IMR-90 (cell line): ENCODE measurements at regions not wholly inside any gene's neighbourhood (a gene's known extent, or its start where the extent isn't known, plus 50 kb on each side); places are given as distances from the start of the nearest gene placed in this dataset.

Experiments used
- ATAC-seq: fragments of 200-7000 bp; cut with Tn5 transposase; 2 replicates; pipeline ENCODE4 v1.9.1; 2020; ENCODE audit warnings: low read depth, mild to moderate bottlenecking, moderate library complexity
- BruUV-seq: library from RNA; stranded (reverse); fragments of 400-500 nt; replicated peaks from 2 replicates; lab custom pipeline; 2021; lab: Mats Ljungman, UMichigan
- CTCF ChIA-PET: fragments of 300-600 bp; formaldehyde crosslinking; extraction: SDS; loops from one replicate; lab custom pipeline; 2021; ENCODE audit warnings: antibody characterized with exemption; lab: Yijun Ruan, JAX
- POLR2A ChIA-PET: fragments of 300-600 bp; sonication (Branson Sonifier 250); formaldehyde crosslinking; loops from one replicate; lab custom pipeline; 2022; ENCODE audit warnings: antibody characterized with exemption; ENCODE audit not compliant: unreplicated experiment; lab: Charles Lee
- DNase-seq: peaks from one replicate; pipeline ENCODE4 v3.0.0; 2013
- H2AFZ ChIP-seq: replicated peaks from 2 replicates; pipeline ENCODE3; 2013; ENCODE audit warnings: low read length, mild to moderate bottlenecking; ENCODE audit not compliant: poor library complexity
- H2AK5ac ChIP-seq: 2 replicates; pipeline ENCODE4 v1.6.1; 2013; ENCODE audit warnings: low read depth, low read length, inconsistent platforms
- H2AK9ac ChIP-seq: replicated peaks from 2 replicates; pipeline ENCODE3; 2013; ENCODE audit warnings: mild to moderate bottlenecking, low read depth, low read length, moderate library complexity; ENCODE audit not compliant: poor library complexity
- H2BK120ac ChIP-seq: 2 replicates; pipeline ENCODE4 v1.6.1; 2013; ENCODE audit warnings: low read depth, low read length, inconsistent platforms
- H2BK15ac ChIP-seq: 3 replicates; pipeline ENCODE4 v1.6.1; 2013; ENCODE audit warnings: low read depth, low read length, inconsistent platforms
- H2BK20ac ChIP-seq: 2 replicates; pipeline ENCODE4 v1.6.1; 2013; ENCODE audit warnings: low read depth, mild to moderate bottlenecking, inconsistent platforms, low read length, moderate library complexity
- H2BK5ac ChIP-seq: 2 replicates; pipeline ENCODE4 v1.6.1; 2013; ENCODE audit warnings: mild to moderate bottlenecking, low read depth, low read length, inconsistent platforms; ENCODE audit not compliant: poor library complexity, severe bottlenecking
- H3K14ac ChIP-seq: replicated peaks from 2 replicates; pipeline ENCODE4 v1.6.1; 2013; ENCODE audit warnings: low read depth, low read length, inconsistent platforms
- H3K18ac ChIP-seq: 2 replicates; pipeline ENCODE4 v1.6.1; 2013; ENCODE audit warnings: low read depth, low read length, control low read depth
- H3K23ac ChIP-seq: 2 replicates; pipeline ENCODE4 v1.6.1; 2013; ENCODE audit warnings: low read depth, low read length, inconsistent platforms
- H3K27ac ChIP-seq: 2 replicates; pipeline ENCODE4 v1.5.1; 2013; ENCODE audit warnings: mild to moderate bottlenecking, control low read depth, low read length; ENCODE audit not compliant: insufficient read depth
- H3K27me3 ChIP-seq: 2 replicates; pipeline ENCODE4 v1.6.1; 2013; ENCODE audit warnings: low read length; ENCODE audit not compliant: control insufficient read depth, insufficient read depth
- H3K36me3 ChIP-seq: 2 replicates; pipeline ENCODE4 v1.6.1; 2013; ENCODE audit warnings: low read length, mixed read lengths; ENCODE audit not compliant: control insufficient read depth, insufficient read depth
- H3K4ac ChIP-seq: 2 replicates; pipeline ENCODE4 v1.6.1; 2013; ENCODE audit warnings: low read depth, low read length, inconsistent platforms
- H3K4me1 ChIP-seq: 2 replicates; pipeline ENCODE4 v1.6.1; 2013; ENCODE audit warnings: low read length, mixed read lengths; ENCODE audit not compliant: control insufficient read depth, insufficient read depth
- H3K4me2 ChIP-seq: 2 replicates; pipeline ENCODE4 v1.6.1; 2013; ENCODE audit warnings: low read depth, mild to moderate bottlenecking, control low read depth, low read length, moderate library complexity
- H3K4me3 ChIP-seq: 2 replicates; pipeline ENCODE4 v1.5.1; 2013; ENCODE audit warnings: low read depth, mild to moderate bottlenecking, control low read depth, low read length, moderate library complexity; ENCODE audit not compliant: insufficient read depth
- H3K56ac ChIP-seq: 2 replicates; pipeline ENCODE4 v1.6.1; 2013; ENCODE audit warnings: low read length, inconsistent platforms; ENCODE audit not compliant: insufficient read depth; ENCODE audit errors: extremely low read depth
- H3K79me1 ChIP-seq, 2 experiments: 2 replicates each; pipeline ENCODE4 v1.6.1; 2013; ENCODE audit warnings: low read length in 2 of 2, inconsistent platforms in 1 of 2, low read depth in 1 of 2
- H3K9ac ChIP-seq: 2 replicates; pipeline ENCODE4 v1.6.1; 2013; ENCODE audit warnings: low read depth, low read length, control low read depth
- H3K9me1 ChIP-seq: 2 replicates; pipeline ENCODE4 v1.6.1; 2013; ENCODE audit warnings: low read length, inconsistent platforms; ENCODE audit not compliant: insufficient read depth
- H3K9me3 ChIP-seq: 2 replicates; pipeline ENCODE4 v1.6.1; 2013; ENCODE audit warnings: low read length; ENCODE audit not compliant: control insufficient read depth, insufficient read depth
- H4K20me1 ChIP-seq: 2 replicates; pipeline ENCODE4 v1.6.1; 2013; ENCODE audit warnings: low read length, inconsistent platforms; ENCODE audit not compliant: insufficient read depth
- H4K5ac ChIP-seq: 2 replicates; pipeline ENCODE4 v1.6.1; 2013; ENCODE audit warnings: mild to moderate bottlenecking, low read depth, low read length, control low read depth
- H4K8ac ChIP-seq, 2 experiments: 2 replicates each; pipeline ENCODE4 v1.6.1; 2013; ENCODE audit warnings: low read depth in 2 of 2, low read length in 2 of 2, control low read depth in 1 of 2, inconsistent platforms in 1 of 2
- H4K91ac ChIP-seq: 2 replicates; pipeline ENCODE4 v1.6.1; 2013; ENCODE audit warnings: low read depth, low read length, inconsistent platforms; ENCODE audit not compliant: insufficient read depth
- BHLHE40 ChIP-seq: fragments of 150-350 bp; IDR thresholded peaks from 2 replicates; pipeline ENCODE4 v1.6.1; 2016; ENCODE audit warnings: mild to moderate bottlenecking, low read depth, low read length
- CEBPB ChIP-seq: IDR thresholded peaks from 2 replicates; pipeline ENCODE4 v1.6.1; 2012; ENCODE audit warnings: low read depth, low read length, improper control_type of control experiment
- CHD1 ChIP-seq: IDR thresholded peaks from 2 replicates; pipeline ENCODE4 v1.6.1; 2012; ENCODE audit warnings: low read depth, low read length, improper control_type of control experiment
- CTCF ChIP-seq: conservative IDR thresholded peaks from 2 replicates; pipeline ENCODE4 v1.5.1; 2012; ENCODE audit warnings: mild to moderate bottlenecking, low read depth, low read length, improper control_type of control experiment
- FOS ChIP-seq: fragments of 150-350 bp; IDR thresholded peaks from 2 replicates; pipeline ENCODE4 v1.6.1; 2016; ENCODE audit warnings: low read depth, low read length
- MAFK ChIP-seq: IDR thresholded peaks from 2 replicates; pipeline ENCODE4 v1.6.1; 2012; ENCODE audit warnings: low read depth, low read length, improper control_type of control experiment
- MAZ ChIP-seq: IDR thresholded peaks from 2 replicates; pipeline ENCODE4 v1.6.1; 2012; ENCODE audit warnings: low read depth, mild to moderate bottlenecking, low read length, improper control_type of control experiment, moderate library complexity, borderline replicate concordance
- MXI1 ChIP-seq: IDR thresholded peaks from 2 replicates; pipeline ENCODE4 v1.6.1; 2012; ENCODE audit warnings: low read depth, mild to moderate bottlenecking, low read length, moderate library complexity, borderline replicate concordance
- NFE2L2 ChIP-seq: fragments of 150-350 bp; IDR thresholded peaks from 2 replicates; pipeline ENCODE4 v1.6.1; 2016; ENCODE audit warnings: low read depth, mild to moderate bottlenecking, low read length
- POLR2A ChIP-seq: IDR thresholded peaks from 2 replicates; pipeline ENCODE4 v1.6.1; 2012; ENCODE audit warnings: mild to moderate bottlenecking, low read depth, low read length
- RAD21 ChIP-seq: IDR thresholded peaks from 2 replicates; pipeline ENCODE4 v1.6.1; 2012; ENCODE audit warnings: low read length, improper control_type of control experiment
- RCOR1 ChIP-seq: IDR thresholded peaks from 2 replicates; pipeline ENCODE4 v1.6.1; 2012; ENCODE audit warnings: mild to moderate bottlenecking, low read length, improper control_type of control experiment; ENCODE audit not compliant: insufficient replicate concordance
- RFX5 ChIP-seq: IDR thresholded peaks from 2 replicates; pipeline ENCODE4 v1.8.0; 2012; ENCODE audit warnings: low read depth, mild to moderate bottlenecking, low read length, moderate library complexity
- SMC3 ChIP-seq: fragments of 150-350 bp; IDR thresholded peaks from 2 replicates; pipeline ENCODE4 v1.6.1; 2016; ENCODE audit warnings: low read depth, mild to moderate bottlenecking, antibody characterized with exemption, low read length, moderate library complexity
- WGBS, 2 experiments: methylation state at CpG; one replicate each; pipeline versions ENCODE4 v1.1.5 to v1.1.7; 2013; ENCODE audit warnings: missing lambda C conversion rate in 2 of 2; ENCODE audit not compliant: insufficient read length in 1 of 2; ENCODE audit errors: extremely low coverage in 2 of 2; 5-methylcytosine and 5-hydroxymethylcytosine counted together
- dilution Hi-C: fragments of 300-500 bp; cut with HindIII; formaldehyde crosslinking; loops from one replicate; pipeline ENCODE4 v1.14.3; 2018; ENCODE audit warnings: low sequenced_read_pairs; ENCODE audit not compliant: unreplicated experiment
- in situ Hi-C: fragments of 300-500 bp; cut with MboI; formaldehyde crosslinking; loops from 3 replicates; pipeline ENCODE4 v1.14.3; 2019; ENCODE audit warnings: low sequenced_read_pairs, inconsistent platforms, mixed read lengths
- intact Hi-C: fragments of 100-400 bp; cut with micrococcal nuclease; formaldehyde crosslinking; loops from 2 replicates; pipeline ENCODE4 v1.10.0; 2022
- TF ChIP-seq, protein P1 (sequence below): fragments of 150-350 bp; IDR thresholded peaks from 2 replicates; pipeline ENCODE4 v1.6.1; 2016; ENCODE audit warnings: low read depth, mild to moderate bottlenecking, low read length, moderate library complexity, borderline replicate concordance
- TF ChIP-seq, protein P2 (sequence below): fragments of 150-350 bp; IDR thresholded peaks from 2 replicates; pipeline ENCODE4 v1.6.1; 2017; ENCODE audit warnings: mild to moderate bottlenecking, antibody characterized with exemption, low read length, low read depth

- TF ChIP-seq CHD1 (no peak), RCOR1 (no peak), MAFK (no peak), BHLHE40 (no peak), MAZ (no peak), FOS (no peak), NFE2L2 (no peak), MXI1 (no peak), RFX5 (no peak), SMC3 (no peak), POLR2A (no peak), RAD21 (no peak), CTCF (no peak), CEBPB (no peak)
- TF ChIP-seq, protein P1, sequence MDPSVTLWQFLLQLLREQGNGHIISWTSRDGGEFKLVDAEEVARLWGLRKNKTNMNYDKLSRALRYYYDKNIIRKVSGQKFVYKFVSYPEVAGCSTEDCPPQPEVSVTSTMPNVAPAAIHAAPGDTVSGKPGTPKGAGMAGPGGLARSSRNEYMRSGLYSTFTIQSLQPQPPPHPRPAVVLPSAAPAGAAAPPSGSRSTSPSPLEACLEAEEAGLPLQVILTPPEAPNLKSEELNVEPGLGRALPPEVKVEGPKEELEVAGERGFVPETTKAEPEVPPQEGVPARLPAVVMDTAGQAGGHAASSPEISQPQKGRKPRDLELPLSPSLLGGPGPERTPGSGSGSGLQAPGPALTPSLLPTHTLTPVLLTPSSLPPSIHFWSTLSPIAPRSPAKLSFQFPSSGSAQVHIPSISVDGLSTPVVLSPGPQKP: no peak
- TF ChIP-seq, protein P2, sequence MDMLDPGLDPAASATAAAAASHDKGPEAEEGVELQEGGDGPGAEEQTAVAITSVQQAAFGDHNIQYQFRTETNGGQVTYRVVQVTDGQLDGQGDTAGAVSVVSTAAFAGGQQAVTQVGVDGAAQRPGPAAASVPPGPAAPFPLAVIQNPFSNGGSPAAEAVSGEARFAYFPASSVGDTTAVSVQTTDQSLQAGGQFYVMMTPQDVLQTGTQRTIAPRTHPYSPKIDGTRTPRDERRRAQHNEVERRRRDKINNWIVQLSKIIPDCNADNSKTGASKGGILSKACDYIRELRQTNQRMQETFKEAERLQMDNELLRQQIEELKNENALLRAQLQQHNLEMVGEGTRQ: no peak
Observed at GRCh38 chr12:92300777-92301176, 155.1 kb upstream of the BTG1 start.

More at GRCh38 chr12:92300777-92301176, 155.1 kb upstream of the BTG1 start:
- H4K20me1 ChIP-seq: no peaks in the 10 kb centered on the region
- peaks cover 6% of the 10 kb centered on the region; the same call in 1 of the 2 replicates for H3K9me1 ChIP-seq
- intact Hi-C loops: no loop called here
- H3K4me3 ChIP-seq: no peak overlapping the region
- H4K8ac ChIP-seq: no peak overlapping the region
- H2AFZ ChIP-seq: no peak overlapping the region
- POLR2A ChIA-PET: no interaction called here
- H3K27me3 ChIP-seq: no peaks in the 10 kb centered on the region
- H4K5ac ChIP-seq: no peak overlapping the region
- dilution Hi-C loops: no loop called here
- H3K36me3 ChIP-seq: no peaks in the 10 kb centered on the region
- CTCF ChIA-PET: no interaction called here
- H2BK20ac ChIP-seq: no peak overlapping the region
- no peak overlapping the region for H4K91ac ChIP-seq
- no peak overlapping the region for H2BK15ac ChIP-seq
- H3K9ac ChIP-seq: no peak overlapping the region
- DNase-seq (no peak), ATAC-seq (no peak)
- H2AK9ac ChIP-seq: no peak overlapping the region
- H3K14ac ChIP-seq: no peak overlapping the region
- no CpG with 5 or more reads among the region's 2 CpGs for WGBS, 2 experiments
- no peak overlapping the region for H2BK120ac ChIP-seq
- H3K9me3 ChIP-seq: no peaks in the 10 kb centered on the region
- H3K4me2 ChIP-seq: no peak overlapping the region
- no peak overlapping the region for H2AK5ac ChIP-seq
- H3K18ac ChIP-seq: no peak overlapping the region
- peaks cover 9% of the 10 kb centered on the region for H3K4me1 ChIP-seq
- H2BK5ac ChIP-seq: no peak overlapping the region
- H3K23ac ChIP-seq: no peak overlapping the region
- H3K56ac ChIP-seq: no peak overlapping the region
- in situ Hi-C loops: no loop called here
- H3K79me1 ChIP-seq: 0 out of 4 replicates have a peak, but pooled peaks cover 0 to 4% of the 10 kb centered on the region in 2 experiments
- no TSS peak for BruUV-seq
- no peak overlapping the region for H3K27ac ChIP-seq
- H3K4ac ChIP-seq: no peak overlapping the region
